Stimulated activated CD8-positive, alpha-beta memory T cell treated with anti-CD3 and anti-CD28 coated beads, Interleukin-12 subunit alpha, Interleukin-12 subunit beta, amount 100 ng/mL, for 1 hour (primary cell): ENCODE measurements at regions not wholly inside any gene's neighbourhood (a gene's known extent, or its start where the extent isn't known, plus 50 kb on each side); places are given as distances from the start of the nearest gene placed in this dataset.
"Not testable (repeated sequence)": the region's sequence is repeated elsewhere in the genome, so short reads cannot be mapped to it uniquely, and the experiment has no call there.

Experiments
- DNase-seq: peaks from one replicate; pipeline ENCODE4 v3.0.0-alpha.2; 2020; ENCODE audit warnings: low read depth

DNA sequence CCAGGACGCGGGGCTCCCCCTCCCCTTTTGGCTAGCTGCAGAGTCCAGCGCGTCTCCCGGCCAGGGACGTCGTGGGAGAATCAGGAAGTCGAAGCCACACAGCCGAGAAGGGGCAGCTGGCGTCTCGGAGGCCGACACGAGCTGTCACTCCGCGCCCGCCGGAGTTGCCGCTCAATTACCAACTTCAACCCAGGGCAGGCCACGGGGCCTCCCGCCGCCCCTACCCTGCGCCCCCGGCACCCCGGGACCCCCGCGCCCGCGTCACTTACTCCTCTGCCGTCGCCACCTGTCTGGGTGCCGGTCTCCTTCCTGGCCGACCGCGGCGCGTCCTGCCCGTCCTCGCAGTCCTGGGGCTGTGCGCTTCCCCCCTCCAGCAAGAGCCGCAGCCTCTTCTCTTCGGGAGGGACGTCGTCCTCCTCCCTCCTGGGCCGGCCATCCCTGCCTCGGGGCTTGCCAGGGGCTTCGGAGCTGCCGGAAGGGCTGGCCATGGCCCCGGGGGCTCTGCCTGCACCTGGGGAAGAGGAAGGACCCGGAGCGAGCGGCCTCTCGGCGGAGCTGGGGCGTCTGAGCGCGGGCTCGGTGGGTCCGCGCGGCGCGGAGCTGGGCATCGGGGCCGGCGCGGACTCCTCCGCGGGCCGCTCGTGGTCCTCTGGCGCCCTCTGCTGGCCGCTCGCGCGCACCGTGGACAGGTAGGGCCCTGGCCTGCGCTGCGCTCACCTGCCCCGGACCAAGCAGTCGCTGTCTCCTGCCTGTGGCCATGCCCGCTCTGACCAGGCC lies 65.6 kb upstream of the CLEC6A start:
- peak; percentile 59 for DNase-seq

DNA sequence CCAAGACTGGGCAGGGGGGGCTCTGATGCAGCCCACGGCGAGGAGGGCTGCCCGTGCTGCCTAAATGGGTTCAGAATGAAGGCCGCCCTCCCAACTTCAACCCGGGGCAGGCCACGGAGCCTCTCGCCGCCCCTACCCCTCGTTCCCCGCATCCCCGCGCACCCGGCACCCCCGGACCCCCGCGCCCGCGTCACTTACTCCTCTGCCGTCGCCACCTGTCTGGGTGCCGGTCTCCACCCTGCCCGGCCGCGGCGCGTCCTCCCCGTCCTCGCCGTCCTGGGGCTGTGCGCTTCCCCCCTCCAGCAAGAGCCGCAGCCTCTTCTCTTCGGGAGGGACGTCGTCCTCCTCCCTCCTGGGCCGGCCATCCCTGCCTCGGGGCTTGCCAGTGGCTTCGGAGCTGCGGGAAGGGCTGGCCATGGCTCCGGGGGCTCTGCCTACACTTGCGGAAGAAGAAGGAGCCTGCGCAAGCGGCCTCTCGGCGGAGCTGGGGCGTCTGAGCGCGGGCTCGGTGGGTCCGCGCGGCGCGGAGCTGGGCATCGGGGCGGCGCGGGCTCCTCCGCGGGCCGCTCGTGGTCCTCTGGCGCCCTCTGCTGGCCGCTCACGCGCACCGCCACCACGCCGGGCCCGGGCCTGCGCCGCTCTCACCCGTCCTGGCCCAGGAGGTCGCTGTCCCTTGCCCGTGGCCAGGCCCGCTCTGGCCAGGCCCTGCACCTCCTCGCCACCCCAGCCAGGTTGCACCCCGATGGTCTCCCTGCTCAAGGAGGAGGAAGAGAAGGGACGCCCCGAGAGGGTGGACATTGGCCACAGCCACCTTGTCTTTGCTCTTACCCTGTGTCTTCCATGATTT lies 59.3 kb upstream of the CLEC6A start:
- peak; percentile 34 for DNase-seq

DNA sequence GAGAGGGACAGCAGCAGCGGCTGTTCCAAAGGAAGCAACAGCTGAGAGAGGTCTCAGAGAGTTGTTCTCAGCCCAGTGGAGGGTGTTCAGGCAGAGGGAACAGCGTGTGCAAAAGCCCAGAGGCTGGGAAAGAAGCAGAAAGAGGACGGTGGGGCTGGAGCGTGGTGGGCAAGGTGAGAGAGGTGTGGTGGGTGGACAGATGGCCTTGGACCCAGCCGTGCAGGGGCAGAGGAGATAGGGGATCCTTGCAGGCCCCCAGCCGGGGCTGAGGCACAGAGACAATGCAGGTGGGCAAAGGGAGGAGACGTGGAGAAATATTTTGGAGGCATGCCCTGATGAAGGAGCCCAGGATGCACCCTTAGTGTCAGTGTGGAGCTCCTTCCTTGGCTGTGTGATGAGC lies 58.4 kb upstream of the CLEC6A start:
- DNase-seq, result not testable (repeated sequence)

DNA sequence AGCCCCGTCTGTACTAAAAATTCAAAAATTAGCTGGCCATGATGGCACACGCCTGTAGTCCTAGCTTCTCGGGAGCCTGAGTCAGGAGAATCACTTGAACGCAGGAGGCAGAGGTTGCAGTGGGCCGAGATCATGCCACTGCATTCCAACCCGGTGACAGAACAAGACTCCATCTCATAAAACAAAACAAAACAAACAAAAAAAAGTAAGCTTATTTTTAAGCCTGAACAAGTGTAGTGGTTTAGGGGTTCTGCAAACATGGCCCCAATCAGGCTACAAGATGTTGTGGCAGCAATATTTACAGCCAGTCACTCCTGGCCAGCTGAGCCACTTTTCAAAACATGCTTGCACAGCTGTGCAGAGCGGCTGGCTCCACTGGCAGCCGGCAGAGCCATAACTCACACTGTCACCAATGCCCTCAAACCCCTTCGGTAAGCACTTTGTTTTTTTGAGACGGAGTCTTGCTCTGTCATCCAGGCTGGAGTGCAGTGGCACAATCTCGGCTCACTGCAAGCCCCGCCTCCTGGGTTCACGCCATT lies 56.2 kb upstream of the CLEC6A start:
- not testable (repeated sequence) for DNase-seq

DNA sequence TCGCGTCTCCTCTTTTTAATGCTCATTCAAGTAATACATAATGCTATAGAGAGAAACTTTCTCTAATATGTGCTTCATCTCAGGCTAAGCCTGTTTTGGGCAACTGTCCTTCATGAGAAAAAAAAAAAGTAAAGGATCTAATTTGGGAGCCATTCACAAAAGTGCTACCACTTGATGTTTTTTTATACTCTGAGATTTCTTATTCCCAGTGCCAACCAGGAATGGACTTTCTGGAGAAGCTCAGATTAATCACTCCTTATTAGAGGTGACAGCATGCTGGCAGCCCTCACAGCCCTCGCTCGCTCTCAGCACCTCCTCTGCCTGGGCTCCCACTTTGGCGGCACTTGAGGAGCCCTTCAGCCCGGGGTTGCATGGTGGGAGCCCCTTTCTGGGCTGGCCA lies 51.9 kb upstream of the CLEC6A start:
- DNase-seq, result not testable (repeated sequence)

DNA sequence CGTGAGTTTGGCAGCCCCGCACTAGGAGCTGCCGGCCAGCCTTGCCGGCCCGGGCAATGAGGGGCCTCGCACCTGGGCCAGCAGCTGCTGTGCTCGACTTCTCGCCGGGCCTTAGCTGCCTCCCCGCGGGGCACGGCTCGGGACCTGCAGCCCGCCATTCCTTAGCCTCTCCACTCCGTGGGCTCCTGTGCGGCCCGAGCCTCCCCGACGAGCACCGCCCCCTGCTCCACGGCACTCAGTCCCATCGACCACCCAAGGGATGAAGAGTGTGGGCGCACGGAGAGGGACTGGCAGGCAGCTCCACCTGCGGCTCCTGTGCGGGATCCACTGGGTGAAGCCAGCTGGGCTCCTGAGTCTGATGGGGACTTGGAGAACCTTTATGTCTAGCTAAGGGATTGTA lies 51.4 kb upstream of the CLEC6A start:
- DNase-seq, result not testable (repeated sequence)
